Suprapubic skin (tissue), 4 donors: ENCODE measurements at regions not wholly inside any gene's neighbourhood (a gene's known extent, or its start where the extent isn't known, plus 50 kb on each side); places are given as distances from the start of the nearest gene placed in this dataset.

Experiments used
- DNase-seq, 2 donors: peaks; one replicate each; pipeline ENCODE4 v3.0.0-alpha.2; 2019; ENCODE audit warnings: low spot score in 2 of 2
- H3K27ac ChIP-seq: fragments of 200-600 bp; sonication (generic); one replicate; pipeline ENCODE4 v1.5.1; 2019
- H3K27me3 ChIP-seq: fragments of 200-600 bp; sonication (generic); one replicate; pipeline ENCODE4 v1.5.1; 2019
- H3K36me3 ChIP-seq: fragments of 200-600 bp; sonication (generic); one replicate; pipeline ENCODE4 v1.5.1; 2019
- H3K4me1 ChIP-seq: fragments of 200-600 bp; sonication (generic); one replicate; pipeline ENCODE4 v1.5.1; 2019
- H3K4me3 ChIP-seq: fragments of 200-600 bp; sonication (generic); one replicate; pipeline ENCODE4 v1.5.1; 2019; ENCODE audit warnings: mild to moderate bottlenecking
- H3K9me3 ChIP-seq: fragments of 200-600 bp; sonication (generic); one replicate; pipeline ENCODE4 v1.5.1; 2019
- CTCF ChIP-seq, 2 donors: fragments of 200-600 bp in 1 of 2; fragments of 450-650 bp in 1 of 2; sonication (generic) in 1 of 2; IDR thresholded peaks; one replicate each; pipeline ENCODE4 v1.5.1; 2016 to 2019; ENCODE audit warnings: antibody characterized with exemption in 2 of 2, mild to moderate bottlenecking in 1 of 2, moderate library complexity in 1 of 2
- EP300 ChIP-seq: sonication (generic); formaldehyde crosslinking; IDR thresholded peaks from one replicate; pipeline ENCODE4 v1.6.1; 2017; ENCODE audit warnings: antibody characterized with exemption
- POLR2A ChIP-seq, 2 donors: fragments of 450-650 bp; IDR thresholded peaks; one replicate each; pipeline ENCODE4 v1.6.1; 2017; ENCODE audit warnings: antibody characterized with exemption in 2 of 2, mild to moderate bottlenecking in 2 of 2, moderate library complexity in 2 of 2
- POLR2AphosphoS5 ChIP-seq, 3 donors: sonication (generic); formaldehyde crosslinking; IDR thresholded peaks; one replicate each; pipeline ENCODE4 v1.6.1; 2017; ENCODE audit warnings: antibody characterized with exemption in 3 of 3
- WGBS: methylation state at CpG from one replicate; pipeline ENCODE4 v1.1.5; 2018; 5-methylcytosine and 5-hydroxymethylcytosine counted together

DNA sequence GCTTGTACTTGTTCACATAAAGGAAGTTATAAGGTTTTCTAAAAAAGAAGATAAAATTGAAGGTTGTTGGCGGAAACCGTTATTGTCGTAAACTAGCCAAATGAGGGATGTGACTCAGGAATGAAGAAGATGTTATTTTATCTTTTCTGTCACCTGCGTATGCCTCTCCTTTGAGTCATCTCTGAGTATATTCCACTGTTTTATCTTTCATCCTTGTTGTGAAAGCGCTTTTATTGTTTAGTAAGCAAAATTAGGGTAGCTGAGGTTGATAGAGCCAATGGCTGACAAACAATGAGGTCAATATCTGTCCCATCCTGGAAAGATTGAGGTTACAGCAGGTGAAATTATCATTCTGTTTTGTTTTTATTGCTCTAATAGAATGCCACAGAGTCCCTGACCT, 105.0 kb downstream of the TUSC1 start:
- H3K27me3 ChIP-seq = no peaks in the 10 kb centered on the region
- no peak for TF ChIP-seq CTCF (IDR thresholded peaks at IDR 0.05)
- TF ChIP-seq EP300 = no peak
- TF ChIP-seq POLR2AphosphoS5 (IDR thresholded peaks at IDR 0.05) = no peak
- no peak for TF ChIP-seq POLR2A (IDR thresholded peaks at IDR 0.05)
- H3K36me3 ChIP-seq = no peaks in the 10 kb centered on the region
- DNase-seq = no peak
- no peak overlapping the region for H3K27ac ChIP-seq
- no peaks in the 10 kb centered on the region for H3K9me3 ChIP-seq
- H3K4me1 ChIP-seq = no peaks in the 10 kb centered on the region
- WGBS = 83% methylated on average over 5 of the region's 5 CpGs
- H3K4me3 ChIP-seq = no peak overlapping the region

DNA sequence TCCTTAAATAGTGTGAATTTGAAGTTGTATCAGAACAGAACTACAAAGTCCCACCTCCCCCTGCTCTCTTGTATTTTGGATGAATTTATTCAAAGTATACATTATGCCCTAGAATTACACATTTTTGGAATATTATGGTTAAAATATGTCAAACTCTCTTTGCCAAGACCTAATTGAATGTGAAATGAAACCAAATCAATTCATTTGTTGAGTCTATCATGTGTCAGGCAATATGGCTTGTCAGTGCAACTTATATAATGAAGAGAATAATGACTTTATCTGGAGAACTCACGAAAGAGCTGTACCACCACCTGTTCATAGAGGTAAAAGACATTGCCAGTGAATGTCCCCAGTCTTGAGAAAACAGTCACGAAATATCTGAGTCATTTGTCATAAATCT, 106.8 kb downstream of the TUSC1 start:
- H3K36me3 ChIP-seq = no peaks in the 10 kb centered on the region
- no peaks in the 10 kb centered on the region for H3K9me3 ChIP-seq
- H3K4me1 ChIP-seq = no peaks in the 10 kb centered on the region
- DNase-seq = no peak
- 85% methylated on average over 2 of the region's 2 CpGs for WGBS
- H3K27ac ChIP-seq = no peak overlapping the region
- no peak overlapping the region for H3K4me3 ChIP-seq
- no peaks in the 10 kb centered on the region for H3K27me3 ChIP-seq
- TF ChIP-seq POLR2AphosphoS5 (IDR thresholded peaks at IDR 0.05) (no peak), CTCF (IDR thresholded peaks at IDR 0.05) (no peak), EP300 (no peak), POLR2A (IDR thresholded peaks at IDR 0.05) (no peak)

- 76% methylated on average over 6 of the region's 6 CpGs for whole genome bisulfite sequencing
- H3K4me3 ChIP-seq = no peak overlapping the region
- no peak overlapping the region for H3K27ac ChIP-seq
- no peaks in the 10 kb centered on the region for H3K9me3 ChIP-seq
- no peaks in the 10 kb centered on the region for H3K4me1 ChIP-seq
- H3K27me3 ChIP-seq = no peaks in the 10 kb centered on the region
- no peak for TF ChIP-seq POLR2A (IDR thresholded peaks at IDR 0.05)
- TF ChIP-seq CTCF (IDR thresholded peaks at IDR 0.05) = no peak
- TF ChIP-seq EP300 = no peak
- TF ChIP-seq POLR2AphosphoS5 (IDR thresholded peaks at IDR 0.05) = no peak
- no peaks in the 10 kb centered on the region for H3K36me3 ChIP-seq
- DNase-seq = no peak
These were observed 107.4 kb downstream of the TUSC1 start for GRCh38 chr9:25570802-25571201.

DNA sequence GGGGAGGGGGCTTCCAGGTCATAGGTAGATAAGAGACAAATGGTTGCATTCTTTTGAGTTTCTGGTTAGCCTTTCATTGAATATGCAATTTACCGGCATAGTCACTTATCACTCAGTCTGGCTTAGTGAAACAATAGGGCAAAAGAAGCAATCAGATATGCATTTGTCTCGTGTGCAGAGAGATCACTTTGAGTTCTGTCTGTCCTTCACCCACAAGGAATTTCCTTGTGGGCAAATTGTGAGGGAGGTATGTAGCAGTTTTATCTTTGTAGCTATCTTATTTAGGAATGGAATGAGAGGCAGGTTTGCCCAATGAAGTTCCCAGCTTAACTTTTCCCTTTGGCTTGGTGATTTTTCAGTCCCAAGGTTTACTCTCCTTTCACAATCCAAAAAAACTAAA, 116.1 kb downstream of the TUSC1 start:
- H3K4me3 ChIP-seq = no peak overlapping the region
- H3K4me1 ChIP-seq = no peaks in the 10 kb centered on the region
- no peak for DNase-seq
- H3K27me3 ChIP-seq = no peaks in the 10 kb centered on the region
- H3K36me3 ChIP-seq = no peaks in the 10 kb centered on the region
- WGBS = 60% methylated on average over 2 of the region's 2 CpGs
- TF ChIP-seq POLR2AphosphoS5 (IDR thresholded peaks at IDR 0.05) (no peak), CTCF (IDR thresholded peaks at IDR 0.05) (no peak), POLR2A (IDR thresholded peaks at IDR 0.05) (no peak), EP300 (no peak)
- H3K9me3 ChIP-seq = no peaks in the 10 kb centered on the region
- no peak overlapping the region for H3K27ac ChIP-seq

DNA sequence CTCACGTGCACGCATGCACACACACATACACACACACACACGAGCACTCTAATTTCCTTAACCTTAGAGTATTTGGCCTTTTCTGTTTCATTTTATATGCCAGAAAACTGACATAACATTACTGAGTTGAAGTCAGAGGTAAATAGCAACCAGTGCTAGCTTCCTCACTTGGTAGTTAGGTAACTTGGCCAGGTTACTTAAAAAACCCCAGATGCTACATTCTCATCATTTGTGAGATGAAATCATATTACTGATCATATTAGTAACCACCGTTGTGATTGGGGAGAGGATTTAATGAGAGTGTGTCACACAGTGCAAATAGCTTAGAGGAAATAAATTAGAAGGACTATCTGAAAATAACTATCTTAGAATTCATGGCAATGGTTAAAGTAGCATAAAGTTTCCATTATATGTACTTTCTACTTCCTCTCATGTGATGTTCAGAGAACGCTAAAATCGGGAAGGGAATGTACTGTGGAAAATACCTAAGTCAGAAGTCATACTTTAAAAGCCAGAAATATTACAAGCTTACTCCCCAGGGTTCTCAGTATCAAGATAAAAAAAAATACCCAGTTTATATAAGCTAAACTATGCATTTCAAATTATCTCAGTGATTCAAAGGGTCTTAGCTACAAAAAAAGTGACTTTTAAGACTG, 120.5 kb downstream of the TUSC1 start:
- H3K27me3 ChIP-seq = no peaks in the 10 kb centered on the region
- H3K9me3 ChIP-seq = no peaks in the 10 kb centered on the region
- no peak overlapping the region for H3K4me3 ChIP-seq
- 61% methylated on average over 6 of the region's 6 CpGs for WGBS
- no peaks in the 10 kb centered on the region for H3K4me1 ChIP-seq
- no peak for TF ChIP-seq EP300
- no peak for TF ChIP-seq POLR2A (IDR thresholded peaks at IDR 0.05)
- no peak for TF ChIP-seq CTCF (IDR thresholded peaks at IDR 0.05)
- no peak for TF ChIP-seq POLR2AphosphoS5 (IDR thresholded peaks at IDR 0.05)
- no peak overlapping the region for H3K27ac ChIP-seq
- DNase-seq = no peak
- H3K36me3 ChIP-seq = no peaks in the 10 kb centered on the region
